Hepatocyte (in vitro differentiated cells): ENCODE measurements at regions not wholly inside any gene's neighbourhood (a gene's known extent, or its start where the extent isn't known, plus 50 kb on each side); places are given as distances from the start of the nearest gene placed in this dataset.

Source experiments
- DNase-seq: peaks from one replicate; pipeline ENCODE4 v3.0.0-alpha.2; 2016; ENCODE audit warnings: low spot score
- H2AFZ ChIP-seq: fragments of 200-600 bp; sonication (generic); 2 replicates; pipeline ENCODE4 v1.6.0; 2016; ENCODE audit warnings: antibody characterized with exemption, mild to moderate bottlenecking
- H3K27ac ChIP-seq: fragments of 200-600 bp; sonication (generic); 2 replicates; pipeline ENCODE4 v1.5.1; 2016; ENCODE audit warnings: mild to moderate bottlenecking
- H3K27me3 ChIP-seq: fragments of 200-600 bp; sonication (generic); 2 replicates; pipeline ENCODE4 v1.6.1; 2016
- H3K36me3 ChIP-seq: fragments of 200-600 bp; sonication (generic); replicated peaks from 2 replicates; pipeline ENCODE4 v1.5.1; 2016; ENCODE audit warnings: low read depth; ENCODE audit not compliant: insufficient read depth
- H3K4me1 ChIP-seq: fragments of 200-600 bp; sonication (generic); 2 replicates; pipeline ENCODE4 v1.5.1; 2016; ENCODE audit warnings: mild to moderate bottlenecking, moderate library complexity; ENCODE audit not compliant: insufficient read depth
- H3K4me2 ChIP-seq: fragments of 200-600 bp; sonication (generic); 2 replicates; pipeline ENCODE4 v1.6.0; 2016
- H3K4me3 ChIP-seq: fragments of 200-600 bp; sonication (generic); 2 replicates; pipeline ENCODE4 v1.5.1; 2016; ENCODE audit warnings: mild to moderate bottlenecking
- H3K79me2 ChIP-seq: fragments of 200-600 bp; sonication (generic); 2 replicates; pipeline ENCODE4 v1.6.0; 2017; ENCODE audit warnings: mild to moderate bottlenecking
- H3K9me2 ChIP-seq: fragments of 200-600 bp; sonication (generic); replicated peaks from 2 replicates; pipeline ENCODE4 v1.6.0; 2017; ENCODE audit warnings: mild to moderate bottlenecking; ENCODE audit not compliant: insufficient read depth
- H3K9me3 ChIP-seq: fragments of 200-600 bp; sonication (generic); 2 replicates; pipeline ENCODE4 v1.5.1; 2016; ENCODE audit warnings: low read depth, mild to moderate bottlenecking
- H4K20me1 ChIP-seq: fragments of 200-600 bp; sonication (generic); 2 replicates; pipeline ENCODE4 v1.6.0; 2016; ENCODE audit warnings: mild to moderate bottlenecking; ENCODE audit not compliant: insufficient read depth, poor library complexity, severe bottlenecking
- CTCF ChIP-seq: fragments of 200-600 bp; sonication (generic); IDR thresholded peaks from 2 replicates; pipeline ENCODE4 v1.5.1; 2016; ENCODE audit warnings: antibody characterized with exemption, mild to moderate bottlenecking; ENCODE audit not compliant: poor library complexity
- EZH2 ChIP-seq: fragments of 200-600 bp; sonication (generic); IDR thresholded peaks from 2 replicates; pipeline ENCODE4 v1.6.1; 2016; ENCODE audit warnings: antibody characterized with exemption, mild to moderate bottlenecking, borderline replicate concordance
- EZH2phosphoT487 ChIP-seq: fragments of 200-600 bp; sonication (generic); IDR thresholded peaks from one replicate; pipeline ENCODE4 v1.6.1; 2018; ENCODE audit warnings: antibody characterized with exemption, mild to moderate bottlenecking, low read depth, moderate library complexity; ENCODE audit not compliant: unreplicated experiment, severe bottlenecking
- WGBS: methylation state at CpG from one replicate; pipeline ENCODE4 v1.1.6; 2016; ENCODE audit warnings: low lambda C conversion rate; ENCODE audit errors: missing lambda C conversion rate; 5-methylcytosine and 5-hydroxymethylcytosine counted together

- no peaks in the 10 kb centered on the region for H3K9me3 ChIP-seq
- H3K27ac ChIP-seq: no peak overlapping the region
- no peaks in the 10 kb centered on the region for H3K4me1 ChIP-seq
- no peak overlapping the region for H3K4me2 ChIP-seq
- no peak overlapping the region for H2AFZ ChIP-seq
- TF ChIP-seq CTCF: no peak
- no peak for TF ChIP-seq EZH2phosphoT487
- no peak for TF ChIP-seq EZH2
- H3K4me3 ChIP-seq: no peak overlapping the region
- H3K27me3 ChIP-seq: no peaks in the 10 kb centered on the region
- no peaks in the 10 kb centered on the region for H4K20me1 ChIP-seq
- WGBS: 88% methylated on average over 3 of the region's 3 CpGs
- H3K79me2 ChIP-seq: no peaks in the 10 kb centered on the region
- H3K9me2 ChIP-seq: no peaks in the 10 kb centered on the region
- H3K36me3 ChIP-seq: no peaks in the 10 kb centered on the region
- DNase-seq: no peak
These were observed 405.3 kb downstream of the TLR4 start for GRCh38 chr9:118109542-118109941.

- Histone ChIP-seq H3K36me3 (no peaks in the 10 kb centered on the region), H3K4me1 (no peaks in the 10 kb centered on the region), H3K9me2 (no peaks in the 10 kb centered on the region), H4K20me1 (no peaks in the 10 kb centered on the region), H3K4me2 (no peak overlapping the region), H3K27me3 (no peaks in the 10 kb centered on the region), H3K27ac (no peak overlapping the region), H2AFZ (no peak overlapping the region), H3K79me2 (no peaks in the 10 kb centered on the region), H3K9me3 (no peaks in the 10 kb centered on the region), H3K4me3 (no peak overlapping the region)
- DNase-seq: no peak
- WGBS: 39% methylated on average over 2 of the region's 2 CpGs
- TF ChIP-seq CTCF (no peak), EZH2 (no peak), EZH2phosphoT487 (no peak)
These were observed 417.2 kb downstream of the TLR4 start for GRCh38 chr9:118121361-118121760.

GRCh38 chr9:118128313-118128712 lies 424.1 kb downstream of the TLR4 start:
- 83% methylated on average over 2 of the region's 2 CpGs for WGBS
- H3K9me2 ChIP-seq: no peaks in the 10 kb centered on the region
- no peaks in the 10 kb centered on the region for H3K9me3 ChIP-seq
- no peak for DNase-seq
- no peaks in the 10 kb centered on the region for H3K27me3 ChIP-seq
- no peak overlapping the region for H3K4me2 ChIP-seq
- no peak for TF ChIP-seq EZH2phosphoT487
- no peak for TF ChIP-seq CTCF
- TF ChIP-seq EZH2: no peak
- no peaks in the 10 kb centered on the region for H3K79me2 ChIP-seq
- H3K4me3 ChIP-seq: no peak overlapping the region
- H3K36me3 ChIP-seq: no peaks in the 10 kb centered on the region
- no peak overlapping the region for H2AFZ ChIP-seq
- no peak overlapping the region for H3K27ac ChIP-seq
- no peaks in the 10 kb centered on the region for H3K4me1 ChIP-seq
- no peaks in the 10 kb centered on the region for H4K20me1 ChIP-seq

GRCh38 chr9:118129541-118129940 lies 425.3 kb downstream of the TLR4 start:
- H3K9me2 ChIP-seq: no peaks in the 10 kb centered on the region
- no peak overlapping the region for H3K4me3 ChIP-seq
- no peak overlapping the region for H3K4me2 ChIP-seq
- no peak overlapping the region for H2AFZ ChIP-seq
- WGBS: 84% methylated on average over 3 of the region's 3 CpGs
- no peaks in the 10 kb centered on the region for H3K9me3 ChIP-seq
- H4K20me1 ChIP-seq: no peaks in the 10 kb centered on the region
- no peaks in the 10 kb centered on the region for H3K4me1 ChIP-seq
- H3K79me2 ChIP-seq: no peaks in the 10 kb centered on the region
- no peak overlapping the region for H3K27ac ChIP-seq
- no peak for DNase-seq
- no peaks in the 10 kb centered on the region for H3K27me3 ChIP-seq
- no peaks in the 10 kb centered on the region for H3K36me3 ChIP-seq
- TF ChIP-seq EZH2phosphoT487: no peak
- TF ChIP-seq CTCF: no peak
- no peak for TF ChIP-seq EZH2
